ENCODE measurements at regions not wholly inside any gene's neighbourhood (a gene's known extent, or its start where the extent isn't known, plus 50 kb on each side); places are given as distances from the start of the nearest gene placed in this dataset.
A peak's percentile ranks its signal among the peaks of the same experiment; 100 is the strongest.
"Not testable (repeated sequence)": the region's sequence is repeated elsewhere in the genome, so short reads cannot be mapped to it uniquely, and the experiment has no call there.

- Mint-ChIP-seq H3K27ac (no peak overlapping the region), H3K9me3 (peaks cover 0 to 2% (median 0%) of the 10 kb centered on the region in 7 donors), H3K36me3 (no peaks in the 10 kb centered on the region), H3K4me3 (no peak overlapping the region), H3K4me1 (peaks cover 0 to 2% (median 0%) of the 10 kb centered on the region in 4 donors), H3K27me3 (peaks cover 27% of the 10 kb centered on the region)
- Histone ChIP-seq H3K27me3 (ENCODE audit: control insufficient read depth, insufficient read depth, low read length) (no peaks in the 10 kb centered on the region), H3K36me3 (ENCODE audit: control insufficient read depth, insufficient read depth, low read length) (no peaks in the 10 kb centered on the region), H3K9me3 (ENCODE audit: control insufficient read depth in 2 of 2, low read length in 2 of 2) (no peaks in the 10 kb centered on the region), H3K4me3 (ENCODE audit: low read depth, low read length) (no peak overlapping the region), H3K27ac (ENCODE audit: insufficient read depth, low read length, poor library complexity, severe bottlenecking) (no peak overlapping the region), H3K4me1 (ENCODE audit: control insufficient read depth, insufficient read depth, low read length, poor library complexity, severe bottlenecking) (no peaks in the 10 kb centered on the region)
- ATAC-seq (ENCODE audit: low read depth in 2 of 2) (no peak), DNase-seq (no peak)
Measured at GRCh38 chr13:27341616-27342015, 71.0 kb downstream of the RASL11A start.

- H3K27ac Mint-ChIP-seq, result no peak overlapping the region
Measured at GRCh38 chr13:27347211-27347772, 76.7 kb downstream of the RASL11A start.

DNA sequence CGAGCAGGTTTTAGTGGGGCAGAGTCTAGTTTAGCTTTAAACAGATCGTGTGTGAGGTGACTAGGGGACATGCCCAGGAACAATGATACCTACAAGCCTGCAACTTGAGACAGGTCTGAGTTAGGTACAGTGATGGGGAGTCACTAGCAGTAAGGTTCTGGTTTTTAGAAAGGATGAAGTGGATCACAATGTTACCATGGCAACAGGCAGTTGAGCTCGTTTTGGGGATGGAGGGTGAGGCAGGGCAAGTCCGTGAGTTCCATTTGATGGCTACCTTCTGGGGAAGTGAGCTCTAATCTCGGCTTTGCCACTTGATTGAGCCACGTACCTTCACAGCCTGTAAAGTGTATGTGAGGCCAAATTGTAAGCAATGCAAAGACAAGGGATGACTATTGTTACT is 76.0 kb upstream of the GTF3A start:
- Mint-ChIP-seq H3K4me3 (no peak overlapping the region), H3K4me1 (peaks cover 0 to 9% (median 4%) of the 10 kb centered on the region in 4 donors), H3K9me3 (peaks cover 0 to 3% (median 0%) of the 10 kb centered on the region in 7 donors), H3K27ac (no peak overlapping the region), H3K27me3 (peaks cover 19% of the 10 kb centered on the region), H3K36me3 (no peaks in the 10 kb centered on the region)
- DNase-seq, result no peak
- H3K9me3 ChIP-seq (ENCODE audit: control insufficient read depth in 2 of 2, low read length in 2 of 2), result no peaks in the 10 kb centered on the region
- H3K27me3 ChIP-seq (ENCODE audit: control insufficient read depth, insufficient read depth, low read length), result no peaks in the 10 kb centered on the region
- H3K4me1 ChIP-seq (ENCODE audit: control insufficient read depth, insufficient read depth, low read length, poor library complexity, severe bottlenecking), result peaks cover 6% of the 10 kb centered on the region
- H3K36me3 ChIP-seq (ENCODE audit: control insufficient read depth, insufficient read depth, low read length), result no peaks in the 10 kb centered on the region
- no peak for ATAC-seq (ENCODE audit: low read depth in 2 of 2)
- H3K4me3 ChIP-seq (ENCODE audit: low read depth, low read length), result no peak overlapping the region
- H3K27ac ChIP-seq (ENCODE audit: insufficient read depth, low read length, poor library complexity, severe bottlenecking), result no peak overlapping the region

More at GRCh38 chr13:27347211-27347772, 76.7 kb downstream of the RASL11A start:
- Histone ChIP-seq H3K27ac (ENCODE audit: insufficient read depth, low read length, poor library complexity, severe bottlenecking) (no peak overlapping the region), H3K9me3 (ENCODE audit: control insufficient read depth in 2 of 2, low read length in 2 of 2) (no peaks in the 10 kb centered on the region), H3K4me1 (ENCODE audit: control insufficient read depth, insufficient read depth, low read length, poor library complexity, severe bottlenecking) (no peaks in the 10 kb centered on the region), H3K36me3 (ENCODE audit: control insufficient read depth, insufficient read depth, low read length) (no peaks in the 10 kb centered on the region), H3K4me3 (ENCODE audit: low read depth, low read length) (no peak overlapping the region), H3K27me3 (ENCODE audit: control insufficient read depth, insufficient read depth, low read length) (no peaks in the 10 kb centered on the region)
- Mint-ChIP-seq H3K27me3 (peaks cover 23% of the 10 kb centered on the region), H3K36me3 (no peaks in the 10 kb centered on the region), H3K9me3 (peaks cover 0 to 3% (median 0%) of the 10 kb centered on the region in 7 donors), H3K4me3 (no peak overlapping the region), H3K4me1 (no peaks in the 10 kb centered on the region)
- no peak for DNase-seq
- ATAC-seq (ENCODE audit: low read depth in 2 of 2), result no peak

- no peak for ATAC-seq (ENCODE audit: low read depth in 2 of 2)
- Mint-ChIP-seq H3K4me3 (no peak overlapping the region), H3K9me3 (peaks cover 0 to 3% (median 0%) of the 10 kb centered on the region in 7 donors), H3K36me3 (no peaks in the 10 kb centered on the region), H3K4me1 (peaks cover 0 to 15% (median 6%) of the 10 kb centered on the region in 4 donors), H3K27me3 (peaks cover 13% of the 10 kb centered on the region), H3K27ac (peak overlapping the region in 1 of 3 donors; percentile 53)
- Histone ChIP-seq H3K4me3 (ENCODE audit: low read depth, low read length) (no peak overlapping the region), H3K4me1 (ENCODE audit: control insufficient read depth, insufficient read depth, low read length, poor library complexity, severe bottlenecking) (peaks cover 9% of the 10 kb centered on the region), H3K36me3 (ENCODE audit: control insufficient read depth, insufficient read depth, low read length) (no peaks in the 10 kb centered on the region), H3K9me3 (ENCODE audit: control insufficient read depth in 2 of 2, low read length in 2 of 2) (no peaks in the 10 kb centered on the region), H3K27ac (ENCODE audit: insufficient read depth, low read length, poor library complexity, severe bottlenecking) (no peak overlapping the region), H3K27me3 (ENCODE audit: control insufficient read depth, insufficient read depth, low read length) (no peaks in the 10 kb centered on the region)
- no peak for DNase-seq
Measured at GRCh38 chr13:27349458-27349857, 75.0 kb upstream of the GTF3A start.

- not testable (repeated sequence) for H3K9me3 ChIP-seq (ENCODE audit: control insufficient read depth in 2 of 2, low read length in 2 of 2); H3K4me1 ChIP-seq (ENCODE audit: control insufficient read depth, insufficient read depth, low read length, poor library complexity, severe bottlenecking); H3K27me3 Mint-ChIP-seq; H3K36me3 ChIP-seq (ENCODE audit: control insufficient read depth, insufficient read depth, low read length); DNase-seq; H3K4me3 ChIP-seq (ENCODE audit: low read depth, low read length); H3K4me3 Mint-ChIP-seq; H3K27ac Mint-ChIP-seq; H3K36me3 Mint-ChIP-seq; ATAC-seq (ENCODE audit: low read depth in 2 of 2); H3K9me3 Mint-ChIP-seq; H3K27me3 ChIP-seq (ENCODE audit: control insufficient read depth, insufficient read depth, low read length); H3K27ac ChIP-seq (ENCODE audit: insufficient read depth, low read length, poor library complexity, severe bottlenecking)
- peaks cover 0 to 15% (median 6%) of the 10 kb centered on the region in 4 donors for H3K4me1 Mint-ChIP-seq
Measured at GRCh38 chr13:27350825-27351224, 73.6 kb upstream of the GTF3A start.

GRCh38 chr13:27352698-27353097 is 71.7 kb upstream of the GTF3A start:
- Histone ChIP-seq H3K36me3 (ENCODE audit: control insufficient read depth, insufficient read depth, low read length) (no peaks in the 10 kb centered on the region), H3K4me1 (ENCODE audit: control insufficient read depth, insufficient read depth, low read length, poor library complexity, severe bottlenecking) (peaks cover 9% of the 10 kb centered on the region), H3K9me3 (ENCODE audit: control insufficient read depth in 2 of 2, low read length in 2 of 2) (no peaks in the 10 kb centered on the region), H3K27me3 (ENCODE audit: control insufficient read depth, insufficient read depth, low read length) (no peaks in the 10 kb centered on the region), H3K4me3 (ENCODE audit: low read depth, low read length) (no peak overlapping the region), H3K27ac (ENCODE audit: insufficient read depth, low read length, poor library complexity, severe bottlenecking) (peak overlapping the region; percentile 47)
- H3K4me1 Mint-ChIP-seq, result peaks cover 0 to 15% (median 6%) of the 10 kb centered on the region in 4 donors
- H3K36me3 Mint-ChIP-seq, result no peaks in the 10 kb centered on the region
- H3K9me3 Mint-ChIP-seq, result peaks cover 0 to 3% (median 0%) of the 10 kb centered on the region in 7 donors
- peak overlapping the region; percentile 30 to 76 (median 60) for H3K4me3 Mint-ChIP-seq
- H3K27ac Mint-ChIP-seq, result peak overlapping the region; percentile 74 to 86 (median 79)
- no peak for ATAC-seq (ENCODE audit: low read depth in 2 of 2)
- peaks cover 3% of the 10 kb centered on the region for H3K27me3 Mint-ChIP-seq
- no peak for DNase-seq

- H3K4me3 Mint-ChIP-seq, result peak overlapping the region; percentile 30 to 76 (median 60)
Measured at GRCh38 chr13:27353166-27353583, 71.2 kb upstream of the GTF3A start.

DNA sequence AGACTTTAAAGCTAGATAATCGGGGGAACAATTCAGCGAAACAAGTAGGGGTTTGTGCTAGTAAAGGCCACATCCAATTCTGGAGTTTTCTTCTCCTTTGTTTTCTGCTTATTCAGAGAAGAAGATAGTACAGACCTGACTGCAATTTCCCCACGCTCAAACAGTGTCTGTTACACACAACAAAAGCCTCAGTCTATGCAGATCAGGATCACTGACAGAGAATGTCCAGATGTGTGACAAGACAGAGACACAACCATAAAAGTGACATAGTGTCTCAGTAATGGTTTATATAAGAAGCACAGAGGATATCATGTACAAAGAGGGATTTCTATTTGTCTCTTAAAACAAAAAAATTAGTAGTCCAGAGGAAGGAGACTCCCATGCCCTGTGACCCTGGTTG is 70.7 kb upstream of the GTF3A start:
- Mint-ChIP-seq H3K36me3 (no peaks in the 10 kb centered on the region), H3K27me3 (peaks cover 5% of the 10 kb centered on the region), H3K27ac (peak overlapping the region in 2 of 3 donors; percentile 74 to 86), H3K9me3 (peaks cover 0 to 3% (median 0%) of the 10 kb centered on the region in 7 donors), H3K4me1 (peaks cover 0 to 15% (median 6%) of the 10 kb centered on the region in 4 donors), H3K4me3 (peak overlapping the region in 3 of 4 donors; percentile 30 to 76 (median 68))
- Histone ChIP-seq H3K27ac (ENCODE audit: insufficient read depth, low read length, poor library complexity, severe bottlenecking) (peak overlapping the region; percentile 47), H3K4me3 (ENCODE audit: low read depth, low read length) (peak overlapping the region; percentile 66), H3K4me1 (ENCODE audit: control insufficient read depth, insufficient read depth, low read length, poor library complexity, severe bottlenecking) (peaks cover 9% of the 10 kb centered on the region), H3K36me3 (ENCODE audit: control insufficient read depth, insufficient read depth, low read length) (no peaks in the 10 kb centered on the region), H3K9me3 (ENCODE audit: control insufficient read depth in 2 of 2, low read length in 2 of 2) (no peaks in the 10 kb centered on the region), H3K27me3 (ENCODE audit: control insufficient read depth, insufficient read depth, low read length) (no peaks in the 10 kb centered on the region)
- no peak for DNase-seq
- no peak for ATAC-seq (ENCODE audit: low read depth in 2 of 2)

More at GRCh38 chr13:27353166-27353583, 71.2 kb upstream of the GTF3A start:
- H3K27me3 Mint-ChIP-seq, result peaks cover 5% of the 10 kb centered on the region
- DNase-seq (peak in 2 of 3 donors; percentile 15 to 75), ATAC-seq (ENCODE audit: low read depth in 2 of 2) (peak; percentile 61 to 77)
- H3K27ac Mint-ChIP-seq, result peak overlapping the region; percentile 74 to 87 (median 86)
- Histone ChIP-seq H3K27me3 (ENCODE audit: control insufficient read depth, insufficient read depth, low read length) (no peaks in the 10 kb centered on the region), H3K27ac (ENCODE audit: insufficient read depth, low read length, poor library complexity, severe bottlenecking) (peak overlapping the region; percentile 47), H3K9me3 (ENCODE audit: control insufficient read depth in 2 of 2, low read length in 2 of 2) (no peaks in the 10 kb centered on the region), H3K36me3 (ENCODE audit: control insufficient read depth, insufficient read depth, low read length) (no peaks in the 10 kb centered on the region), H3K4me3 (ENCODE audit: low read depth, low read length) (peak overlapping the region; percentile 66), H3K4me1 (ENCODE audit: control insufficient read depth, insufficient read depth, low read length, poor library complexity, severe bottlenecking) (peaks cover 9% of the 10 kb centered on the region)
- no peaks in the 10 kb centered on the region for H3K36me3 Mint-ChIP-seq
- H3K4me1 Mint-ChIP-seq, result peaks cover 0 to 15% (median 6%) of the 10 kb centered on the region in 4 donors
- peaks cover 0 to 3% (median 0%) of the 10 kb centered on the region in 7 donors for H3K9me3 Mint-ChIP-seq

Data from CD4-positive, CD25-positive, alpha-beta regulatory T cell (primary cell).